ENCODE measurements at regions not wholly inside any gene's neighbourhood (a gene's known extent, or its start where the extent isn't known, plus 50 kb on each side); places are given as distances from the start of the nearest gene placed in this dataset.

DNA sequence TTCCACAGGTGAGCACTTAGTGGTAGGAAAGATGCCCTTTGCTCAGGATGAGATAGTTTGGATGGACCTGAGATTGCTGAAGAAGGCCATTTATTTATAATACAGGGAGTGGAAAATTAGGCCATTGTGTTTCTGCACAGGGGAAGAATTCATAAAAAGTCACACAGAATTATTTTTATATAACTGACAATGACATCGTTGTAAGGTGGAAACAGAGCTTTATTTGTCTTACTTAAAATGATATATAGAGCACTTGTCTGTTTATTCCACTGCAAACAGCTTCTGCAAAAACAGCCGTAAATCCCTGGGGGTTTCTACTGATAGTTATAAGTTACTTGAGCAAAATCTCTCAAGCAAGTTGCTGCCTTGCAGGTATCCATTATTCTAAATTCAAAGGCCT is 158.1 kb upstream of the ZNF521 start:
- no peaks in the 10 kb centered on the region for H3K9me3 ChIP-seq
- no peak for DNase-seq
- intact Hi-C loops (cut with DNase I): no loop called here
- H3K4me1 ChIP-seq (ENCODE audit: insufficient read depth): no peaks in the 10 kb centered on the region
- TF ChIP-seq POLR2A (IDR thresholded peaks at IDR 0.05) (no peak), EP300 (IDR thresholded peaks at IDR 0.05) (no peak)
- TF ChIP-seq, protein P1, sequence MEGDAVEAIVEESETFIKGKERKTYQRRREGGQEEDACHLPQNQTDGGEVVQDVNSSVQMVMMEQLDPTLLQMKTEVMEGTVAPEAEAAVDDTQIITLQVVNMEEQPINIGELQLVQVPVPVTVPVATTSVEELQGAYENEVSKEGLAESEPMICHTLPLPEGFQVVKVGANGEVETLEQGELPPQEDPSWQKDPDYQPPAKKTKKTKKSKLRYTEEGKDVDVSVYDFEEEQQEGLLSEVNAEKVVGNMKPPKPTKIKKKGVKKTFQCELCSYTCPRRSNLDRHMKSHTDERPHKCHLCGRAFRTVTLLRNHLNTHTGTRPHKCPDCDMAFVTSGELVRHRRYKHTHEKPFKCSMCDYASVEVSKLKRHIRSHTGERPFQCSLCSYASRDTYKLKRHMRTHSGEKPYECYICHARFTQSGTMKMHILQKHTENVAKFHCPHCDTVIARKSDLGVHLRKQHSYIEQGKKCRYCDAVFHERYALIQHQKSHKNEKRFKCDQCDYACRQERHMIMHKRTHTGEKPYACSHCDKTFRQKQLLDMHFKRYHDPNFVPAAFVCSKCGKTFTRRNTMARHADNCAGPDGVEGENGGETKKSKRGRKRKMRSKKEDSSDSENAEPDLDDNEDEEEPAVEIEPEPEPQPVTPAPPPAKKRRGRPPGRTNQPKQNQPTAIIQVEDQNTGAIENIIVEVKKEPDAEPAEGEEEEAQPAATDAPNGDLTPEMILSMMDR (IDR thresholded peaks at IDR 0.05): no peak
- H3K4me3 ChIP-seq: no peak overlapping the region
- no peaks in the 10 kb centered on the region for H3K27me3 ChIP-seq
- WGBS, 3 donors: 62 to 72% (median 70%) methylated on average over 2 of the region's 2 CpGs
- H3K36me3 ChIP-seq: no peaks in the 10 kb centered on the region
- H3K27ac ChIP-seq: no peak overlapping the region

DNA sequence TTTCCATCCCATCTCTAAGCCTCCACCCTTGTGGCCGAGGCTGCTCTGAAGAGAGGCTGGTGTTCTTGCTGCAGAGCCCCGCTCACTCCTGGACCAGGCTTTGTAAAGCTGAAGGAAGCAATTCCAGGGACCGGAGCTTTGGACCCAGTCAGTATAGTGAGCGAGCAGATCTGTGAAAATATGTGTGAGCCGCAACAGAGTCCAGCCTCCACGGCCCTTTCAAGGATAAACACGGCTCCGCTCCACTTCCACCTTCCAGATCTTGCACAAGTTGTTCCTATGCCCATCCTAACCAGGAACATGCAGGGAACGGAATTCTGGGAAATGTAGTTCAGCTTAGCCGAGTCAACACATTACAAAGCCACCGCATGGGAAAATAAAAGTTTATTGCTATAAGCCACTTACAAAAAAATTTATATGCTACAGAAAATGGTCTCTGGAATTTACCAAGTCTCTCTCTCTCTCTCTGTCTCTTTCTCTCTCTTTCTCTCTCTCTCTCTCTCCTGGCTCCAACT is 151.7 kb upstream of the ZNF521 start:
- H3K4me1 ChIP-seq (ENCODE audit: insufficient read depth): no peaks in the 10 kb centered on the region
- WGBS, 3 donors: 1 to 3% (median 2%) methylated on average over 11 of the region's 11 CpGs
- peak overlapping the region in 1 of 2 donors; percentile 34 for H3K27ac ChIP-seq
- no peak for TF ChIP-seq EP300 (IDR thresholded peaks at IDR 0.05)
- no peak for TF ChIP-seq POLR2A (IDR thresholded peaks at IDR 0.05)
- TF ChIP-seq, protein P1 (IDR thresholded peaks at IDR 0.05): no peak
- H3K27me3 ChIP-seq: no peaks in the 10 kb centered on the region
- no peaks in the 10 kb centered on the region for H3K36me3 ChIP-seq
- intact Hi-C loops (cut with DNase I): no loop called here
- H3K4me3 ChIP-seq: peak overlapping the region; percentile 40
- DNase-seq: peak; percentile 48 to 70 (median 63)
- no peaks in the 10 kb centered on the region for H3K9me3 ChIP-seq

DNA sequence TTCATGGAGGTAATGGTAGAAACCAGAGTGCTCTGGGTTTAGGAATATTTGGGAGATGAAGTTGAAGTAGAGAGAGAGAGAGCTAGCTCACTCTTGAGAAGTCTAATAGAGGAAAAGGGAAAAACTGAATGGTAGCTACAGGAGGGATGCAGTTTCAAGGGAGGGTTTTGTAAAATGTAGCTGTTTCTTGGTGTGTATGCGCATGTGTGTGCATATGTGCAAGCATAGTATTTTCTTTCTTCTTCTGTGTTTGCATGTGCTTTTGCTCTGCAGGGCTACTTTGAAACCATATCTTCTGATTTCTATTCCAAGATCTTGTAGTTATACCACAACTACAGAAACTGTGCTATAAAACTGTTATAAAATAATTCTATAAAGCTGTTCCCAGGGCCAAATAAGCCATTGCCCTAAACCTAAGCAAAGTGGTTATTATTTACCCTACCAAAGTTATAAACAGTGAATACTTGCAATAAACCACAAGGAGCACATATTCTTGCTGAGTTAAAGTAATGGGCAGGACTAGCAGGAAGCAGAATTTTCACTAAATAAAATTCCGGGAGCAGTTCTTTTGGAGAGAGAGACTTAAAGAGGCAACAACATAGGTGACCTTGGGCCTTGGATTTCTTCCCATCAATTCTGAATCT is 145.3 kb upstream of the ZNF521 start:
- no peak for DNase-seq
- intact Hi-C loops (cut with DNase I): no loop called here
- no peaks in the 10 kb centered on the region for H3K36me3 ChIP-seq
- H3K27me3 ChIP-seq: no peaks in the 10 kb centered on the region
- H3K9me3 ChIP-seq: no peaks in the 10 kb centered on the region
- TF ChIP-seq POLR2A (IDR thresholded peaks at IDR 0.05): no peak
- TF ChIP-seq, protein P1 (IDR thresholded peaks at IDR 0.05): no peak
- no peak for TF ChIP-seq EP300 (IDR thresholded peaks at IDR 0.05)
- no peak overlapping the region for H3K27ac ChIP-seq
- no peaks in the 10 kb centered on the region for H3K4me1 ChIP-seq (ENCODE audit: insufficient read depth)
- 62 to 71% (median 64%) methylated on average over 2 of the region's 2 CpGs for WGBS, 3 donors
- H3K4me3 ChIP-seq: no peak overlapping the region

DNA sequence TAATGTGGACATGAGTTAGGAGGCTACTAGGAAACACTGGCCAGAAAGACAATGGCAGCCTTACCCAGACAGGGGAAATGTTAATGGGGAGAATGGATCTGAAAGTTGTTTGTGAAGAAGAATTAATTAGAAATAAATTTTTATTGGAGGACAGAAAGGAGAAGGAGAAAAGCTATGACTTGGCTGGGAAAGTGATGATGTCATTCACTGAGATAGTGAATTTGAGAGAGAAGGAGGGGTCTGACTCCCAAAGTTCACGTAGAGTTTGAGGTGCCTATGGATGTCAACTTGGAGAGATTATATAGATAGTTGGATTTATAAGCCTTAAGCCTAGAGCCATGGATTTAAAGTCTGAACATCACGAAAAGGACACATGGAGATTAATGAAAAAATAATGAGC is 144.6 kb upstream of the ZNF521 start:
- Histone ChIP-seq H3K9me3 (no peaks in the 10 kb centered on the region), H3K27me3 (no peaks in the 10 kb centered on the region), H3K36me3 (no peaks in the 10 kb centered on the region), H3K4me3 (no peak overlapping the region), H3K4me1 (ENCODE audit: insufficient read depth) (no peaks in the 10 kb centered on the region), H3K27ac (no peak overlapping the region)
- TF ChIP-seq, protein P1 (IDR thresholded peaks at IDR 0.05): no peak
- TF ChIP-seq EP300 (IDR thresholded peaks at IDR 0.05) (no peak), POLR2A (IDR thresholded peaks at IDR 0.05) (no peak)
- intact Hi-C loops (cut with DNase I): no loop called here
- WGBS, 3 donors: 36 to 61% (median 42%) methylated on average over 2 of the region's 2 CpGs
- no peak for DNase-seq

Data from ovary (tissue), 7 donors.